HG03432 (cell line): ENCODE measurements at regions not wholly inside any gene's neighbourhood (a gene's known extent, or its start where the extent isn't known, plus 50 kb on each side); places are given as distances from the start of the nearest gene placed in this dataset.

ENCODE experiments used
- ATAC-seq: cut with Tn5 transposase; IDR thresholded peaks from one replicate; pipeline ENCODE4 v1.9.1; 2021; ENCODE audit warnings: mild to moderate bottlenecking, moderate library complexity; ENCODE audit not compliant: unreplicated experiment

GRCh38 chr4:41359422-41359775 lies 102.7 kb downstream of the UCHL1 start:
- ATAC-seq, result no peak

GRCh38 chr4:41359836-41360213 lies 103.1 kb downstream of the UCHL1 start:
- no peak for ATAC-seq

GRCh38 chr4:41360214-41360920 lies 103.6 kb downstream of the UCHL1 start:
- ATAC-seq, result peak; percentile 69

- ATAC-seq, result peak; percentile 20
Observed at GRCh38 chr4:41360921-41361793, 104.4 kb downstream of the UCHL1 start.

GRCh38 chr4:41361794-41362526 lies 105.2 kb downstream of the UCHL1 start:
- ATAC-seq, result no peak

- ATAC-seq, result no peak
Observed at GRCh38 chr4:41362621-41363383, 106.1 kb downstream of the UCHL1 start.

- ATAC-seq, result no peak
Observed at GRCh38 chr4:41363384-41363981, 106.8 kb downstream of the UCHL1 start.

- no peak for ATAC-seq
Observed at GRCh38 chr4:41364876-41365275, 108.1 kb downstream of the UCHL1 start.

- ATAC-seq, result no peak
Observed at GRCh38 chr4:41365681-41366080, 109.0 kb downstream of the UCHL1 start.

GRCh38 chr4:41366911-41367517 lies 110.3 kb downstream of the UCHL1 start:
- no peak for ATAC-seq

- ATAC-seq, result no peak
Observed at GRCh38 chr4:41369680-41370079, 113.0 kb downstream of the UCHL1 start.

GRCh38 chr4:41373221-41373620 lies 116.5 kb downstream of the UCHL1 start:
- ATAC-seq, result no peak

- no peak for ATAC-seq
Observed at GRCh38 chr4:41374490-41374889, 117.8 kb downstream of the UCHL1 start.

GRCh38 chr4:41375561-41375960 lies 118.8 kb downstream of the UCHL1 start:
- no peak for ATAC-seq

- ATAC-seq, result no peak
Observed at GRCh38 chr4:41377196-41377595, 120.5 kb downstream of the UCHL1 start.

- no peak for ATAC-seq
Observed at GRCh38 chr4:41379230-41379629, 122.5 kb downstream of the UCHL1 start.

- ATAC-seq, result no peak
Observed at GRCh38 chr4:41380511-41381157, 123.9 kb downstream of the UCHL1 start.

GRCh38 chr4:41381384-41381783 lies 124.7 kb downstream of the UCHL1 start:
- no peak for ATAC-seq

- ATAC-seq, result no peak
Observed at GRCh38 chr4:41384992-41385391, 128.3 kb downstream of the UCHL1 start.

- no peak for ATAC-seq
Observed at GRCh38 chr4:41385481-41385880, 128.8 kb downstream of the UCHL1 start.
